ENCODE measurements at regions not wholly inside any gene's neighbourhood (a gene's known extent, or its start where the extent isn't known, plus 50 kb on each side); places are given as distances from the start of the nearest gene placed in this dataset.

DNA sequence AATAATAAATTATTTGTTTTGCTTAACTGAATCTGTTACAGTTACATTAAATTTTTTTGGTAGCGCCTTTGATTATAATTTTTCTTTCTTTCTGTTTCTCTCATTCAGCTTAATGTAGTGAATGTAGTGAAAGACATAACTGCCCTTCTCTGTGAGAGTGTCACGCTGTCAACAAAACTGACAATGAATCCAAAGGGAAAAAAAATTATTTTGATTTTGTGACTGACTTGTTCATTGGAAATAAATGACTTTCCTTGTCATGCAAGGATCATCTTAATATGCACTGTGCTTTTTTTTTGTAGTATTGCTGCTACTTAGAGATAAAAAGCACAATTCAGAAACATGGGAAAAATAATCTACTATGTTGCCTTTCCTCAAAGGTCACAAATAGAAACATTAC is 1196.4 kb downstream of the PCDH17 start:
- Histone ChIP-seq H3K27ac (ENCODE audit: low read depth in 1 of 2, low read length in 2 of 2) (no peak overlapping the region), H3K9ac (ENCODE audit: low read depth in 1 of 2, low read length in 2 of 2) (no peak overlapping the region), H3K4me1 (ENCODE audit: control insufficient read depth in 4 of 4, insufficient read depth in 4 of 4, low read length in 3 of 4) (no peaks in the 10 kb centered on the region), H3K36me3 (ENCODE audit: control insufficient read depth in 4 of 4, insufficient read depth in 3 of 4, low read depth in 1 of 4, low read length in 3 of 4) (no peaks in the 10 kb centered on the region), H3K27me3 (ENCODE audit: control insufficient read depth in 4 of 4, insufficient read depth in 4 of 4, low read length in 3 of 4) (no peaks in the 10 kb centered on the region), H3K4me3 (ENCODE audit: low read depth in 1 of 3, low read length in 3 of 3) (no peak overlapping the region), H3K9me3 (ENCODE audit: control insufficient read depth in 4 of 4, low read length in 3 of 4) (peaks cover 0 to 1% (median 0%) of the 10 kb centered on the region in 4 donors)
- TF ChIP-seq FOXA1 (IDR thresholded peaks at IDR 0.05), result no peak
- DNase-seq (ENCODE audit: low spot score), result no peak
- WGBS, result 84% methylated on average over 2 of the region's 2 CpGs

- 33% methylated on average over 1 of the region's 1 CpG for WGBS
- H3K27ac ChIP-seq (ENCODE audit: low read depth in 1 of 2, low read length in 2 of 2), result no peak overlapping the region
- no peak overlapping the region for H3K4me3 ChIP-seq (ENCODE audit: low read depth in 1 of 3, low read length in 3 of 3)
- peaks cover 0 to 4% (median 0%) of the 10 kb centered on the region in 4 donors for H3K9me3 ChIP-seq (ENCODE audit: control insufficient read depth in 4 of 4, low read length in 3 of 4)
- no peaks in the 10 kb centered on the region for H3K27me3 ChIP-seq (ENCODE audit: control insufficient read depth in 4 of 4, insufficient read depth in 4 of 4, low read length in 3 of 4)
- H3K36me3 ChIP-seq (ENCODE audit: control insufficient read depth in 4 of 4, insufficient read depth in 3 of 4, low read depth in 1 of 4, low read length in 3 of 4), result no peaks in the 10 kb centered on the region
- DNase-seq (ENCODE audit: low spot score), result no peak
- H3K9ac ChIP-seq (ENCODE audit: low read depth in 1 of 2, low read length in 2 of 2), result no peak overlapping the region
- TF ChIP-seq YY1 (IDR thresholded peaks at IDR 0.05), result no peak
- no peaks in the 10 kb centered on the region for H3K4me1 ChIP-seq (ENCODE audit: control insufficient read depth in 4 of 4, insufficient read depth in 4 of 4, low read length in 3 of 4)
Measured at GRCh38 chr13:58830841-58831240, 1199.3 kb downstream of the PCDH17 start.

DNA sequence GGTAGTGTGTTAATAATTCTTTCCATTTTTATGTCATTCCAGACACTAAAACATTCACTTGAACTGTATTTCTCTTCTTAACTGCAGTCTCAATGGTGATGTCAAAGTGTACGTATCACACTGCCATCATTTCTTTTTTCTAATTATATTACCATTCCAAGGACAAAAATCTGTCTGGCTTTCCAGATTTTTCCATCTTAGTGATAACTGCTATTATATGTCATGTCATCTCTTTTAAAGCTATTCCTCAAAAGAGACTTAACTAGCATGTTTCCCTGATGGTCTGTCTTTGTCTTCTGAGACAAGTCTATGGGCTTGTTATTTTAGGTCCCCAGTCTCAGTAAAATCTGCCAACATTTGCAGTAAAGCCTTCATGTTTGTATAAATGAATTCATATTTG is 1207.1 kb downstream of the PCDH17 start:
- Histone ChIP-seq H3K27me3 (ENCODE audit: control insufficient read depth in 4 of 4, insufficient read depth in 4 of 4, low read length in 3 of 4) (no peaks in the 10 kb centered on the region), H3K9ac (ENCODE audit: low read depth in 1 of 2, low read length in 2 of 2) (no peak overlapping the region), H3K4me1 (ENCODE audit: control insufficient read depth in 4 of 4, insufficient read depth in 4 of 4, low read length in 3 of 4) (no peaks in the 10 kb centered on the region), H3K4me3 (ENCODE audit: low read depth in 1 of 3, low read length in 3 of 3) (no peak overlapping the region), H3K27ac (ENCODE audit: low read depth in 1 of 2, low read length in 2 of 2) (no peak overlapping the region), H3K9me3 (ENCODE audit: control insufficient read depth in 4 of 4, low read length in 3 of 4) (peaks cover 0 to 2% (median 0%) of the 10 kb centered on the region in 4 donors), H3K36me3 (ENCODE audit: control insufficient read depth in 4 of 4, insufficient read depth in 3 of 4, low read depth in 1 of 4, low read length in 3 of 4) (no peaks in the 10 kb centered on the region)
- 73% methylated on average over 1 of the region's 1 CpG for WGBS
- TF ChIP-seq, protein P1, sequence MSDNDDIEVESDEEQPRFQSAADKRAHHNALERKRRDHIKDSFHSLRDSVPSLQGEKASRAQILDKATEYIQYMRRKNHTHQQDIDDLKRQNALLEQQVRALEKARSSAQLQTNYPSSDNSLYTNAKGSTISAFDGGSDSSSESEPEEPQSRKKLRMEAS (IDR thresholded peaks at IDR 0.05), result no peak
- TF ChIP-seq, protein P2, sequence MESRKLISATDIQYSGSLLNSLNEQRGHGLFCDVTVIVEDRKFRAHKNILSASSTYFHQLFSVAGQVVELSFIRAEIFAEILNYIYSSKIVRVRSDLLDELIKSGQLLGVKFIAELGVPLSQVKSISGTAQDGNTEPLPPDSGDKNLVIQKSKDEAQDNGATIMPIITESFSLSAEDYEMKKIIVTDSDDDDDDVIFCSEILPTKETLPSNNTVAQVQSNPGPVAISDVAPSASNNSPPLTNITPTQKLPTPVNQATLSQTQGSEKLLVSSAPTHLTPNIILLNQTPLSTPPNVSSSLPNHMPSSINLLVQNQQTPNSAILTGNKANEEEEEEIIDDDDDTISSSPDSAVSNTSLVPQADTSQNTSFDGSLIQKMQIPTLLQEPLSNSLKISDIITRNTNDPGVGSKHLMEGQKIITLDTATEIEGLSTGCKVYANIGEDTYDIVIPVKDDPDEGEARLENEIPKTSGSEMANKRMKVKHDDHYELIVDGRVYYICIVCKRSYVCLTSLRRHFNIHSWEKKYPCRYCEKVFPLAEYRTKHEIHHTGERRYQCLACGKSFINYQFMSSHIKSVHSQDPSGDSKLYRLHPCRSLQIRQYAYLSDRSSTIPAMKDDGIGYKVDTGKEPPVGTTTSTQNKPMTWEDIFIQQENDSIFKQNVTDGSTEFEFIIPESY (IDR thresholded peaks at IDR 0.05), result no peak
- TF ChIP-seq YY1 (IDR thresholded peaks at IDR 0.05), result no peak
- no peak for DNase-seq (ENCODE audit: low spot score)

GRCh38 chr13:58843071-58843470 is 1211.5 kb downstream of the PCDH17 start:
- TF ChIP-seq, protein P3, sequence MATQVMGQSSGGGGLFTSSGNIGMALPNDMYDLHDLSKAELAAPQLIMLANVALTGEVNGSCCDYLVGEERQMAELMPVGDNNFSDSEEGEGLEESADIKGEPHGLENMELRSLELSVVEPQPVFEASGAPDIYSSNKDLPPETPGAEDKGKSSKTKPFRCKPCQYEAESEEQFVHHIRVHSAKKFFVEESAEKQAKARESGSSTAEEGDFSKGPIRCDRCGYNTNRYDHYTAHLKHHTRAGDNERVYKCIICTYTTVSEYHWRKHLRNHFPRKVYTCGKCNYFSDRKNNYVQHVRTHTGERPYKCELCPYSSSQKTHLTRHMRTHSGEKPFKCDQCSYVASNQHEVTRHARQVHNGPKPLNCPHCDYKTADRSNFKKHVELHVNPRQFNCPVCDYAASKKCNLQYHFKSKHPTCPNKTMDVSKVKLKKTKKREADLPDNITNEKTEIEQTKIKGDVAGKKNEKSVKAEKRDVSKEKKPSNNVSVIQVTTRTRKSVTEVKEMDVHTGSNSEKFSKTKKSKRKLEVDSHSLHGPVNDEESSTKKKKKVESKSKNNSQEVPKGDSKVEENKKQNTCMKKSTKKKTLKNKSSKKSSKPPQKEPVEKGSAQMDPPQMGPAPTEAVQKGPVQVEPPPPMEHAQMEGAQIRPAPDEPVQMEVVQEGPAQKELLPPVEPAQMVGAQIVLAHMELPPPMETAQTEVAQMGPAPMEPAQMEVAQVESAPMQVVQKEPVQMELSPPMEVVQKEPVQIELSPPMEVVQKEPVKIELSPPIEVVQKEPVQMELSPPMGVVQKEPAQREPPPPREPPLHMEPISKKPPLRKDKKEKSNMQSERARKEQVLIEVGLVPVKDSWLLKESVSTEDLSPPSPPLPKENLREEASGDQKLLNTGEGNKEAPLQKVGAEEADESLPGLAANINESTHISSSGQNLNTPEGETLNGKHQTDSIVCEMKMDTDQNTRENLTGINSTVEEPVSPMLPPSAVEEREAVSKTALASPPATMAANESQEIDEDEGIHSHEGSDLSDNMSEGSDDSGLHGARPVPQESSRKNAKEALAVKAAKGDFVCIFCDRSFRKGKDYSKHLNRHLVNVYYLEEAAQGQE (IDR thresholded peaks at IDR 0.05), result no peak
- TF ChIP-seq, protein P4, sequence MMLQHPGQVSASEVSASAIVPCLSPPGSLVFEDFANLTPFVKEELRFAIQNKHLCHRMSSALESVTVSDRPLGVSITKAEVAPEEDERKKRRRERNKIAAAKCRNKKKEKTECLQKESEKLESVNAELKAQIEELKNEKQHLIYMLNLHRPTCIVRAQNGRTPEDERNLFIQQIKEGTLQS (IDR thresholded peaks at IDR 0.05), result no peak
- TF ChIP-seq, protein P5, sequence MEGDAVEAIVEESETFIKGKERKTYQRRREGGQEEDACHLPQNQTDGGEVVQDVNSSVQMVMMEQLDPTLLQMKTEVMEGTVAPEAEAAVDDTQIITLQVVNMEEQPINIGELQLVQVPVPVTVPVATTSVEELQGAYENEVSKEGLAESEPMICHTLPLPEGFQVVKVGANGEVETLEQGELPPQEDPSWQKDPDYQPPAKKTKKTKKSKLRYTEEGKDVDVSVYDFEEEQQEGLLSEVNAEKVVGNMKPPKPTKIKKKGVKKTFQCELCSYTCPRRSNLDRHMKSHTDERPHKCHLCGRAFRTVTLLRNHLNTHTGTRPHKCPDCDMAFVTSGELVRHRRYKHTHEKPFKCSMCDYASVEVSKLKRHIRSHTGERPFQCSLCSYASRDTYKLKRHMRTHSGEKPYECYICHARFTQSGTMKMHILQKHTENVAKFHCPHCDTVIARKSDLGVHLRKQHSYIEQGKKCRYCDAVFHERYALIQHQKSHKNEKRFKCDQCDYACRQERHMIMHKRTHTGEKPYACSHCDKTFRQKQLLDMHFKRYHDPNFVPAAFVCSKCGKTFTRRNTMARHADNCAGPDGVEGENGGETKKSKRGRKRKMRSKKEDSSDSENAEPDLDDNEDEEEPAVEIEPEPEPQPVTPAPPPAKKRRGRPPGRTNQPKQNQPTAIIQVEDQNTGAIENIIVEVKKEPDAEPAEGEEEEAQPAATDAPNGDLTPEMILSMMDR (IDR thresholded peaks at IDR 0.05; ENCODE audit: low read depth, low read length, missing input control), result no peak

More at GRCh38 chr13:58843071-58843470, 1211.5 kb downstream of the PCDH17 start:
- Histone ChIP-seq H3K4me3 (ENCODE audit: low read depth in 1 of 3, low read length in 3 of 3) (no peak overlapping the region), H3K27ac (ENCODE audit: low read depth in 1 of 2, low read length in 2 of 2) (no peak overlapping the region), H3K36me3 (ENCODE audit: control insufficient read depth in 4 of 4, insufficient read depth in 3 of 4, low read depth in 1 of 4, low read length in 3 of 4) (no peaks in the 10 kb centered on the region), H3K9me3 (ENCODE audit: control insufficient read depth in 4 of 4, low read length in 3 of 4) (no peaks in the 10 kb centered on the region), H3K4me1 (ENCODE audit: control insufficient read depth in 4 of 4, insufficient read depth in 4 of 4, low read length in 3 of 4) (no peaks in the 10 kb centered on the region), H3K9ac (ENCODE audit: low read depth in 1 of 2, low read length in 2 of 2) (no peak overlapping the region), H3K27me3 (ENCODE audit: control insufficient read depth in 4 of 4, insufficient read depth in 4 of 4, low read length in 3 of 4) (no peaks in the 10 kb centered on the region)
- DNase-seq (ENCODE audit: low spot score), result no peak
- 84% methylated on average over 6 of the region's 6 CpGs for WGBS
